ENCODE measurements at regions not wholly inside any gene's neighbourhood (a gene's known extent, or its start where the extent isn't known, plus 50 kb on each side); places are given as distances from the start of the nearest gene placed in this dataset.

DNA sequence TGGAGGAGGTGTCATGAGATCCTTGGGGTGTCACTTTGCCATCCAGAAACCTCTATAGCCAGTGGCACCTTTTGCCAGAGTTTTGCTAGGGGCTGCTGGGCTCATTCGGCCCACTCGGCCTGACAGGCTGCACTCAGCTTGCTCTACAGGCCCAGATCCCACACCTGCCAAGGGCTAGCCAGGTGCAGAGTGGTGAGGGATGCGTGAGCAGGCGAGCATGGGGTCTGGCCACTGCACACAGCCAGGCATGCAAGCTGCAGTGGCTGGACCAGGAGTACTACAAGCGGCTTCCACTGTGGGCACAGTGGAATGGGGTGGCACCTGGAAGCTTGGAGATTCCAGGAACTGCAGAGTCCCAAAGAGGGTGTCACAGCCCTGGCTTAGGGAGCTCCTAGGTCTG is 372.7 kb downstream of the CHSY3 start:
- TF ChIP-seq, protein P1, sequence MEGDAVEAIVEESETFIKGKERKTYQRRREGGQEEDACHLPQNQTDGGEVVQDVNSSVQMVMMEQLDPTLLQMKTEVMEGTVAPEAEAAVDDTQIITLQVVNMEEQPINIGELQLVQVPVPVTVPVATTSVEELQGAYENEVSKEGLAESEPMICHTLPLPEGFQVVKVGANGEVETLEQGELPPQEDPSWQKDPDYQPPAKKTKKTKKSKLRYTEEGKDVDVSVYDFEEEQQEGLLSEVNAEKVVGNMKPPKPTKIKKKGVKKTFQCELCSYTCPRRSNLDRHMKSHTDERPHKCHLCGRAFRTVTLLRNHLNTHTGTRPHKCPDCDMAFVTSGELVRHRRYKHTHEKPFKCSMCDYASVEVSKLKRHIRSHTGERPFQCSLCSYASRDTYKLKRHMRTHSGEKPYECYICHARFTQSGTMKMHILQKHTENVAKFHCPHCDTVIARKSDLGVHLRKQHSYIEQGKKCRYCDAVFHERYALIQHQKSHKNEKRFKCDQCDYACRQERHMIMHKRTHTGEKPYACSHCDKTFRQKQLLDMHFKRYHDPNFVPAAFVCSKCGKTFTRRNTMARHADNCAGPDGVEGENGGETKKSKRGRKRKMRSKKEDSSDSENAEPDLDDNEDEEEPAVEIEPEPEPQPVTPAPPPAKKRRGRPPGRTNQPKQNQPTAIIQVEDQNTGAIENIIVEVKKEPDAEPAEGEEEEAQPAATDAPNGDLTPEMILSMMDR (conservative IDR thresholded peaks at IDR 0.05; ENCODE audit: low read length), result no peak
- TF ChIP-seq EZH2phosphoT487 (IDR thresholded peaks at IDR 0.05; ENCODE audit: borderline replicate concordance), result no peak
